GM12872 (cell line): ENCODE measurements at regions not wholly inside any gene's neighbourhood (a gene's known extent, or its start where the extent isn't known, plus 50 kb on each side); places are given as distances from the start of the nearest gene placed in this dataset.

Source experiments
- TF ChIP-seq, protein P1 (sequence below): IDR thresholded peaks from 3 replicates; pipeline ENCODE4 v1.5.1; 2011; ENCODE audit warnings: low read depth, mild to moderate bottlenecking, low read length, moderate library complexity; ENCODE audit not compliant: insufficient read depth

DNA sequence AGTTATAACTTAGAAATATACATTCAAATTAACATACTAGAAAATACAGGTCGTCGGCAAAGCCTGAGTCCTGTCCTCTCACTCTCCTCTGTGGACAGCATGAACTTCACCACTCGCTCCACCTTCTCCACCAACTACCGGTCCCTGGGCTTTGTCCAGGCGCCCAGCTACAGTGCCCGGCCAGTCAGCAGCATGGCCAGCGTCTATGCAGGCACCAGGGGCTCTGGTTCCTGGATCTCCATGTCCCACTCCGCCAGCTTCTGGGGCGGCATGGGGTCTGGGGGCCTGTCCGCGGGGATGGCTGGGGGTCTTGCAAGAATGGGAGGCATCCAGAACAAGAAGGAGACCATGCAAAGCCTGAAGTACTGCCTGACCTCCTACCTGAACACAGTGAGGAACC is 319.4 kb downstream of the ZFHX3 start:
- TF ChIP-seq, protein P1, sequence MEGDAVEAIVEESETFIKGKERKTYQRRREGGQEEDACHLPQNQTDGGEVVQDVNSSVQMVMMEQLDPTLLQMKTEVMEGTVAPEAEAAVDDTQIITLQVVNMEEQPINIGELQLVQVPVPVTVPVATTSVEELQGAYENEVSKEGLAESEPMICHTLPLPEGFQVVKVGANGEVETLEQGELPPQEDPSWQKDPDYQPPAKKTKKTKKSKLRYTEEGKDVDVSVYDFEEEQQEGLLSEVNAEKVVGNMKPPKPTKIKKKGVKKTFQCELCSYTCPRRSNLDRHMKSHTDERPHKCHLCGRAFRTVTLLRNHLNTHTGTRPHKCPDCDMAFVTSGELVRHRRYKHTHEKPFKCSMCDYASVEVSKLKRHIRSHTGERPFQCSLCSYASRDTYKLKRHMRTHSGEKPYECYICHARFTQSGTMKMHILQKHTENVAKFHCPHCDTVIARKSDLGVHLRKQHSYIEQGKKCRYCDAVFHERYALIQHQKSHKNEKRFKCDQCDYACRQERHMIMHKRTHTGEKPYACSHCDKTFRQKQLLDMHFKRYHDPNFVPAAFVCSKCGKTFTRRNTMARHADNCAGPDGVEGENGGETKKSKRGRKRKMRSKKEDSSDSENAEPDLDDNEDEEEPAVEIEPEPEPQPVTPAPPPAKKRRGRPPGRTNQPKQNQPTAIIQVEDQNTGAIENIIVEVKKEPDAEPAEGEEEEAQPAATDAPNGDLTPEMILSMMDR, result no peak

DNA sequence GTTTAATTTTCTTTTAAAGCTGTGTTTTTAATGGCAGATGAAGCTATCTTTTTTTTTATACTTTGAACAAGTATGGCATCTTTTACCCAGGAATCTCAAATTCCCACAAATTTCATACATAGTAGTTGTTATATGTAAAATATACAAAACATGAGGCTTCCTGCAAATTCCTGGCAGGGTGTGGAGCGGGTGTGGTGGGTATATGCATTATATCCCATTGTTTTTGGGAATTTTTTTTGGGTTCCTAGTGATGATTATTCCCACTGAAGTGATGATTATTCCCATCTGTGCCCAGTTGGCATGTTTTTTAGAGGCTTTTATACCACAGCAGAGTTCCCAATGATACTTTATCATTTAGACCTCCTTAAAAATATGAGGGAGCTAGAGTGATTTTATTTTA is 320.4 kb downstream of the ZFHX3 start:
- TF ChIP-seq, protein P1, result no peak

DNA sequence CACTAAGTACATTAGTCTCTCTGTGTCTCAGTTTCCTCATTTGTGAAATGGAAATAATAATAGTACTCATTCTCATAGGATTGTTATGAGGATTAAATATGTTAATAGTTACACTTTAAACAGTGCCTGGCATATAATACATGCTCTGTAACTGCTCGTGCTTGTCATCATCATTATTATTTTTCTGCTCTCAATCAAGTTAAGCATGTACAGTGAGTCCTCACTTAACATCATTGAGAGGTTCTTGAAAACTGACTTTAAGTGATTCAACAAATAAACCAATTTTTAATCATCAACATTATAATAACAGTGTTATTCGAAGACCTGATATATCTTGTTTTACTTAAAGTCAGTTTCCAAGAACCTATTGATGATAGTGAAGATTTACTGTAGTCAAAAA is 322.3 kb downstream of the ZFHX3 start:
- TF ChIP-seq, protein P1, result no peak

DNA sequence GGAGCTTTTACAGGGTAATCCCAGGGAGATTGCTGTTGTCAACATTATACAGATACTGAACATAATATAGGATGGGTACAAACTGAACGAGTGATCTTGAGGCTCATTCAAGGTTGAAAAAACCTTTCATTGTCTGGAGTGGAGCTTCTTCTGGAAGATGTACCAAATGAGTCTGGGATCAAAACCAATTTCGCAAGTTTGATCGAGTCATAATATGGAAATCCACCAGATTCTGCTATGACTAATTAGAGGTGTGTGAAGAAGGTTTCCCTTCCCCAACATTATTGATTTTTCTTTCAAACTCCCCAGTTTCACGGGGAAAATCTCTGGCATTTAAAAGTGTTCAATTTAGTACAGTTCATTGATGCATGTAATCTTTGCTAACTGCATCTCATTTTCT is 324.1 kb downstream of the ZFHX3 start:
- TF ChIP-seq, protein P1, result no peak

DNA sequence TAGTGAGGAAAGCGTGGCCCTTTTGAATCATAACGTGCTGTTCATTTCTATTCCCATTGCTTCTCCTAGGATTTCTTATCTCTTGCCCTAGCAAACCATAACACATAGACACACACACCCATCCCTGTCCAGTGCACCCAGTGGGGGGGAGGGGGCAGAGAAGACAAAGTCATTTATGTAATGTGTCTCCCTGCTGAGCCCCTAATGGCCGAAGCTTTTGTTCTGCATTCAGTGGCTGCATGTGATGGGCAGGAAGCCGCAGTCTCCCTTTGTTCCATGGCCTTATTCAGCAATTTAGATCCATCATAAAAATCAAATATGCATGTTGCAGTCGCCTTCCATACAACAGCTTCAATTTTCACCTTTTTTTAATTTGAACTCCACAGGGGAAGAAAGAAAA is 325.4 kb downstream of the ZFHX3 start:
- TF ChIP-seq, protein P1, result no peak

DNA sequence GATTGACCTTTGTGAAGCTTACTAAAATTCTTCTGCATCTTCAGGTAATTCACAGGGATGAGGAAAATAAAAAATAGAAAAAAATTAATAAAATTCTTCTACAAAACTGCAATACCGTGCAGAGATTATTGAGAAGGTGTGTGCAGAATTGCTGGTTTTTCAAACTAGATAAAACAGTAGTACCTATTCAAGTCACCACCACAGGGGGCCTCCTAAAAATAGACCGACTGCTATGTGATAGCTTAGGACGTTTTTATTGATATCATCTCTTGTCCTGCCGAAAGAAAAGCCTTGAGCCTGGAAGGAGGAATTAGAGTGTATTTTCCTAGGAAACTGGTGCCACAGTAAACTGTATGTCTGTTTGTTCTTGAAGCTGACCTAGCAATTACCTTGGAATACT is 325.9 kb downstream of the ZFHX3 start:
- TF ChIP-seq, protein P1, result no peak

DNA sequence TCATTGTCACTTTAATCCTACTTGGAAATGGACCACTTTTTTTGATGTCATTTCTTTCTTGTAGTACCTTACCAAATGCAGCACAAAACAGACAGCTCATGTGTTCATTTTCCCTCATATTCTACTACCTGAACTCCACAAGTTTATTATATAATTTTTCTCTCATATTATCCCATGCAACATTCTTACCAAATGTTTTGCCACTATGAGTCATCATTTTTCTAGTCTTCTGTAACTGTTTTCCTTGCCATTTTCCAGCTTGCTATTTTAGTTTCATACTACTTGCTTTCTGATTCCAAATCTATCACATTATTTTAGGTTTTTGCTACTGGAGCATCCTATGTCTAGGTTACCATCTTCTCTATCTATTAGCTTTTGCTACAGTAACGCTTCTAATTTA is 332.7 kb downstream of the ZFHX3 start:
- TF ChIP-seq, protein P1, result no peak

DNA sequence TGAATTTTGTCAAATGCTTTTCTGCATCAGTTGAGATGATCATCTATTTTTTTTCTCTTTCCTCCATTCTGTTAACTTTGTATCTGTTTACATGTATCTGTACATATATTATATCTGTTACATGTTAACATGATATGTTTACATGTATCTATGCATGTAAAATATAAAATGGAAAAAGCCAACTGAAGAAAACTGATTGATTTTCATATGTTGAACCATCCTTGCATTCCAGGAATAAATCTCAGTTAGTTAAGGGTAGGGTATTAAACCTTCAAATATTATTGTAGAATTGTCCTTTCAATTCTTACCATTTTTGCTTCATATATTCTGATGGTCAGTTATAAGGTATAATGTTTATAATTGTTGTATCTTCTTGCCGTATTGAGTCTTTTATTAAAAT is 336.1 kb downstream of the ZFHX3 start:
- TF ChIP-seq, protein P1, result no peak
